ENCODE measurements at regions not wholly inside any gene's neighbourhood (a gene's known extent, or its start where the extent isn't known, plus 50 kb on each side); places are given as distances from the start of the nearest gene placed in this dataset.
"Not testable (repeated sequence)": the region's sequence is repeated elsewhere in the genome, so short reads cannot be mapped to it uniquely, and the experiment has no call there.

- not testable (repeated sequence) for DNase-seq (ENCODE audit: low spot score)
These were observed 995.8 kb downstream of the LTN1 start for GRCh38 chr21:27996906-27997305.

DNA sequence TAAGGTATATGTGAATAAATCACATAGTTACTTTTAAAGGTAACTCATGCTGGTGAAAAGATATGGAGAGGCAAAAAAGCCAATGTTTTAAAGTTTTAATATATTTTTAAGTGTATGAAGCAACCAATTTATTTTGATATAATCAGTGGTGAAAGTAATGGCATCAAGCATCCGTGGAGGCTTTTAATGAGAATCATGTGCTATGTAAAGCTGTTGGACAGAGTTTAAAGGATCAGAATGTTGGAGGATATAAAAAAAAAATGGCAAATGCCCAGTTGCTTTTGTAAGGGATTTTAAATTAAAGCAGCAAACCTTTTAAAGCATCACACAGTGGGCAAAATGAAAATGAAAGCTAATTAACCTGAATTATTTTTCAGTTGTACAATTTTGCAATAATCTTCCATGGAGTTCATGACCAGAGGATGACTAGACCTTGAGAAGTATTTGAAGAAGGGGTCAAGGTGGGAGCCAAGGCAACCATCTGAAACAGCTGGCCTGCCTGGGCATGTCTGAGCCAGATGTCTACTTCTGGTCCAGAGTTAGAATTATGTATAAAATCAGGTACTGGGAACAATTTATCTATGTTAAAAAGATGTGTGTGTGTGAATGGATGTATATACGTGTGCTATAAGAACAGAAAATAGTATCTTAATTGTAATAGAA is 1007.9 kb downstream of the LTN1 start:
- DNase-seq (ENCODE audit: low spot score): not testable (repeated sequence)

DNA sequence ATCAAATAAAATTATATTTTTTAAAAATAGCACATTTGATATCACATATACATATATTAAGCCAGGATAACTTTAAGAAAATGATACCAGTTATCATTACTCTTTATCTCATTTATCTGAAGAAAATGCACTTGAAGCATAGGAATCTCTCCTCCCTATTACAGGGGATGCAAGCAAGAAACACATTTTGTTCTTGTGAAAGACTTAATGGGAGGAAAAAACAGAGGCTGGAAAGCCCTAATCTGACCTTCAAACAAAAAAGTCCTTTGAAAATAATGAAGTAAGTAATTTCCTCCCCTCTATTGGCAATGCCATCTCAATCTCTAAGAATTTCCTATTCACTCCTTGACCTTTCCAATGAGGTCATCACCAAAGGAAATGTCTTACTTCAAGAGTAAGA is 1012.6 kb upstream of the ADAMTS5 start:
- not testable (repeated sequence) for DNase-seq (ENCODE audit: low spot score)

- DNase-seq (ENCODE audit: low spot score): no peak
These were observed 1008.6 kb upstream of the ADAMTS5 start for GRCh38 chr21:27975514-27975913.

- DNase-seq (ENCODE audit: low spot score): not testable (repeated sequence)
These were observed 1007.3 kb upstream of the ADAMTS5 start for GRCh38 chr21:27974152-27974551.

DNA sequence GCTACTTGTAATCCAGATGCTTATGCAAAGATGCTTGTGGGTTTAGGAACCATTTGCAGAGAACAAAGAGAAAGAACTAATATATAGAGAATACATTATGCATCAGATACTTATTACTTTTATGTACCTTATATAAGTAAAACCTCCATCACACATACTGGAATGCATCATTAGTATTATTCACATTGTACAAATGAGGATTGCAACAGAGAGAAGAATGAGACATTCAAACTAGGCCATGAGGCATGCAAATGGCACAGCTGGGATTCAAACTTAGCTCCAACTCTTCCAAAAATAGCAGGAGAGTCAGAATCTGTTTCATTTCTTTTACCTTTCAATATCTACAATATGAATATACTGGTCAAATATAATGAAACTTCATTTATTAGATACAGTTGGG is 1001.4 kb upstream of the ADAMTS5 start:
- DNase-seq (ENCODE audit: low spot score): not testable (repeated sequence)

GRCh38 chr21:27954543-27955165 is 987.8 kb upstream of the ADAMTS5 start:
- no peak for DNase-seq (ENCODE audit: low spot score)

- no peak for DNase-seq (ENCODE audit: low spot score)
These were observed 986.6 kb upstream of the ADAMTS5 start for GRCh38 chr21:27953340-27954045.

- not testable (repeated sequence) for DNase-seq (ENCODE audit: low spot score)
These were observed 982.2 kb upstream of the ADAMTS5 start for GRCh38 chr21:27949093-27949492.

- not testable (repeated sequence) for DNase-seq (ENCODE audit: low spot score)
These were observed 963.4 kb upstream of the ADAMTS5 start for GRCh38 chr21:27930108-27930767.

GRCh38 chr21:27929179-27929578 is 962.3 kb upstream of the ADAMTS5 start:
- peak; percentile 20 for DNase-seq (ENCODE audit: low spot score)

DNA sequence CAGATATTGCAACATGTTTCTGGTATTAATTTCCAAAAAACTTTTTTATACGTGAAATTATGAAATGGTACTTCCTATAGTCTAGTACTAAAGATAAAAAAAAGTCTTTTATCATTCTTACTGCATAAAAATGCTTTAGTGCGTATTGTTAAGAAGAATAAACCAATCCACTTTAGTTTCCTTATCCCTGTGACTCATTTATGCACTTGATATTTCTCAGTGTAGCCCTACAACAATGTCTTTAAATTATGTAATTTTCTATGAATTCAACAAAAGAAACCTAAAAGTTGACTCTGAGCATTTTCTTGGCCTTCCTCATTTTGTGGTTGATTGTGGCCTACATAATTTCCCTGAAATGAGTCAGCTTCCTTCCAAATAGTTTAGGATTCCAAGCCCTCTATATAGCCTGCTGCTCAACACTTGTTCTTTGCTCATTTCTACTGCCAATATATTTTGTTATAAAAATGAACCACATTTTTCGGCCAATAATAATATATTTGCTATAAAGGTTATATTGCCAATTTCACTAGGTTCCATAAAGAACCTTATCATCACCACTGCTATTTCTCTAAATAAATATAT is 961.7 kb upstream of the ADAMTS5 start:
- peak; percentile 50 for DNase-seq (ENCODE audit: low spot score)

GRCh38 chr21:27921421-27921820 is 954.5 kb upstream of the ADAMTS5 start:
- not testable (repeated sequence) for DNase-seq (ENCODE audit: low spot score)

GRCh38 chr21:27917966-27918365 is 951.1 kb upstream of the ADAMTS5 start:
- not testable (repeated sequence) for DNase-seq (ENCODE audit: low spot score)

DNA sequence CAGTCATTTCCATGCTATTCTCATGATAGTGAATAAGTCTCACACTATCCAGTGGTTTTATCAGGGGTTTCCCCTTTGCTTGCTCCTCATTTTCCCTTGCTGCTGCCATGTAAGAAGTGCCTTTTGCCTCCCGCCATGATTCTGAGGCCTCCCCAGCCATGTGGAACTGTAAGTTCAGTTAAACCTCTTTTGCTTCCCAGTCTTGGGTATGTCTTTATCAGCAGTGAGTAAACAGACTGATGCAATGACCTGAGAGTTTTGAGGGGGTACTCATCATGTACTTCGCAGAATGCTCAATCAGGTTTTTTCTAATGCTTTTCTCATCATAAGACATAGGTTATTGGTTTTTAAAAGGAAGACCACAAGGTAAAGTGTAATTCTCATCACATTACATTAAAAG is 949.4 kb upstream of the ADAMTS5 start:
- not testable (repeated sequence) for DNase-seq (ENCODE audit: low spot score)

DNA sequence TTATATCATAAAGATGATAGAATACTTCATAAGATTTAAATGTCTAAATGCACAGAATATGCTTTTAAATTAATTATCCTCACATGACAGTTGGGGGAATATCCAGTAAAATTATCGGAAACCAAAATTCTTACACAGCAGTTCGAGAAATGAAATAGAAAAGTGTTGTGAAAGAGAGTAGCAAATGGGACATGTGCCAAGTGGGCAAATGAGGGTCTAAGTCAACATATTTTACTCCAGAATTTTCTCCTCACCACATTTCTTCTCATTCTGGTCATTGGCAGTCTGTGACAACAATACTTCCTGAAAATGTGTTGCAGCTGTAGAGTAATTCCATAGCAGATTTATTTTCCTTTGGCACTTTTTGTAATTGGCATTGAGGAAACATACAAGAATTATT is 945.2 kb upstream of the ADAMTS5 start:
- not testable (repeated sequence) for DNase-seq (ENCODE audit: low spot score)

DNA sequence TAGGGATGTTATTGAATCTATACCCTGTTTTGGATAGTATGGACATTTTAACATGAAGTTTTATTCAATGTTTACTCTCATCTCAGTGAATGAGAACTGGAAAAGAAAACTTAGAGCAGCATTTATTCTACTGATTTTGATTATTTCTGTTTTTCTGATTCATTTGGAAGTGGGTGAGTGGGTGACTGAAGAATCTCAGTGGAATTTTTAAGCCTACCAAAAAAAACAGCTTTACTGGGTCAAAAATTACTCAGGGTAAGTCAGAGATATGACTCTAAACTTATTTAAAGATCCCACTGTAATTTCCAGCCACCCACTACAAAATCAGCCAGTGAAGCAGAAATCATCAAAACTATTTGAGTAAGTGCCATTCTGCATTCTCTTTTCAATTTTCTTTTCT is 942.6 kb upstream of the ADAMTS5 start:
- not testable (repeated sequence) for DNase-seq (ENCODE audit: low spot score)

DNA sequence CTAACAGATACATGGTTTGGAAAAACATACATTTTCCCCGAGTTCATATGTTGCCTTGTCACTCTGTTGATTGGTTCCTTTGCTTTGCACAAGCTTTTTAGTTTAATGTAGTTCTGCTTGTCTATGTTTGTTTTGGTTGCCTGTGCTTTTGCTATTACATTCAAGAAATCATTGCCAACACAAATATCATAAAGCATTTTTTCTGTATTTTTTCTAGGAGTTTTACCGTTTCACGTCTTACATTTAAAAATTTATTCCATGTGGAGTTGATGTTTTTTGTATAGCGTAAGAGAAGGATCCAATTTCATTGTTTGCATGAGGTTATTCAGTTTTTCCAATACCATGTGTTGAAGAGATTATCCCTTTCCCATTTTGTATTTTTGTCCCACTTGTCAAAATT is 941.9 kb upstream of the ADAMTS5 start:
- DNase-seq (ENCODE audit: low spot score): not testable (repeated sequence)

GRCh38 chr21:27902904-27903303 is 936.0 kb upstream of the ADAMTS5 start:
- not testable (repeated sequence) for DNase-seq (ENCODE audit: low spot score)

- not testable (repeated sequence) for DNase-seq (ENCODE audit: low spot score)
These were observed 926.7 kb upstream of the ADAMTS5 start for GRCh38 chr21:27893619-27894018.

- DNase-seq (ENCODE audit: low spot score): not testable (repeated sequence)
These were observed 924.6 kb upstream of the ADAMTS5 start for GRCh38 chr21:27891495-27891894.

DNA sequence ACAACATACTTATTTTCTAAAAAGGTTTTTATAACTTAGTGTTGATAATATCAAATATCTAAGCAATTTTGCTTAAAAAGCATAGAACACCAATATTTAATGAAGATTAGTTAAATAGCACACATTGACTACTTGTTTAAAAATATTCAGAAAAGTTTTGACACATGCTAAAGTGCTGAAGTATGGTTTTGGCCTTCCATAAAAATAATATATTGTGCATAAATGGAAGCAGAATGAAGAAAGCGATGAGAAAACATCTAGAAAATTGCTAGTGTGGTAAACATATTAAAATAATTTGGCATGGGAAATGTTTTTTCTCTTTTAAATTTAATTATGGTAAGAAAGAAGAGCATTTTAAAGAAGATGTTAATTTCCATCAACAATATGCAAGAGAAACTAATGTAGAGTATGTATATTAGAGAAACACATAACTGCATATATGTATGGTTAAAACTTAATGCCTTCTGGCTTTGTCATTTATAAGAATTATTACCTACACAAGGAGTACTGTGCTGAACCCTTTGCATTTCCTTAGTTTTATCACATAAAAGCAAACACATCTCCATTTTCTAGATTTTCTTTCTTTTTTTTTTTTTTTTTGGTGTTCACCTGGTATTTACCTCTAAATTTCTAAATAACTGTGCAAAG is 921.0 kb upstream of the ADAMTS5 start:
- not testable (repeated sequence) for DNase-seq (ENCODE audit: low spot score)
